ENCODE measurements at regions not wholly inside any gene's neighbourhood (a gene's known extent, or its start where the extent isn't known, plus 50 kb on each side); places are given as distances from the start of the nearest gene placed in this dataset.

DNA sequence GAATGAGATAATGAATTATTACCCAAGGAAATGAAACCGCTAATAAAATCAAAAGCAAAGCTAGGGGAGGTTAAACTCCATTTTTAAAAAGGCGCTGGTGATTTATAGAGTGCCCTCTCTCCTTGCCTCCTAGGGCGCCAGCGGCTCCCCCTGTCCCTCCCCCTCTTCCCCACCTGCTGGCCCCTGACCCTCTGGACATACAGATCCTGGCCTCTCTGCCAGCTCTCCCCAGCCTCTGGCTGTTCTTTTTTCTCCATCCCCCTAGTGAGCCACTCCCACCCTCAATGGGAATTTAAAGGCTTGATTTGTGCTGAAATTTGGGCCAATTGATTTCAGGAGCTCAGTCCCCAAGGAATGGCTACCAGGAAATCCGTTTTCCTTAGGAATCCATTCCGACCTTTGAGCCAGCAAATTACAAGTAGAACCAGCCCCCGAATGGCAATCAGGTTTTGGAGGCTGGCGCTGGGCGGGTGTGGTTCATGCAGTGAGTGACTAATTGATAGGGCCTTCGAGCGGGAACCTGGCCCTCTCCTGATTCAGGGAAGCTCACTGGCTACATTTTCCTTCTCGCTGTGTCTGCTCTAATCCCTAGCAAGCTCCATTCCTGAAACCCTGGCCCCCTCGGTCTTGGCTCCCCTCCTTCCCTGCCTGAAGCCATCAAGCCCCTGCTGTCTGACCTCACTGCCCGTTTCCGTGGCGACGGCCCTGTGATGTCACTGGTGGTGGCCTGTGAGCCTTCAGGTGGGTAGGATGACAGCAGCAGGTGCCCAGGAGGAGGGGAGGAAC is 141.9 kb upstream of the SDK2 start:
- no peak for DNase-seq

DNA sequence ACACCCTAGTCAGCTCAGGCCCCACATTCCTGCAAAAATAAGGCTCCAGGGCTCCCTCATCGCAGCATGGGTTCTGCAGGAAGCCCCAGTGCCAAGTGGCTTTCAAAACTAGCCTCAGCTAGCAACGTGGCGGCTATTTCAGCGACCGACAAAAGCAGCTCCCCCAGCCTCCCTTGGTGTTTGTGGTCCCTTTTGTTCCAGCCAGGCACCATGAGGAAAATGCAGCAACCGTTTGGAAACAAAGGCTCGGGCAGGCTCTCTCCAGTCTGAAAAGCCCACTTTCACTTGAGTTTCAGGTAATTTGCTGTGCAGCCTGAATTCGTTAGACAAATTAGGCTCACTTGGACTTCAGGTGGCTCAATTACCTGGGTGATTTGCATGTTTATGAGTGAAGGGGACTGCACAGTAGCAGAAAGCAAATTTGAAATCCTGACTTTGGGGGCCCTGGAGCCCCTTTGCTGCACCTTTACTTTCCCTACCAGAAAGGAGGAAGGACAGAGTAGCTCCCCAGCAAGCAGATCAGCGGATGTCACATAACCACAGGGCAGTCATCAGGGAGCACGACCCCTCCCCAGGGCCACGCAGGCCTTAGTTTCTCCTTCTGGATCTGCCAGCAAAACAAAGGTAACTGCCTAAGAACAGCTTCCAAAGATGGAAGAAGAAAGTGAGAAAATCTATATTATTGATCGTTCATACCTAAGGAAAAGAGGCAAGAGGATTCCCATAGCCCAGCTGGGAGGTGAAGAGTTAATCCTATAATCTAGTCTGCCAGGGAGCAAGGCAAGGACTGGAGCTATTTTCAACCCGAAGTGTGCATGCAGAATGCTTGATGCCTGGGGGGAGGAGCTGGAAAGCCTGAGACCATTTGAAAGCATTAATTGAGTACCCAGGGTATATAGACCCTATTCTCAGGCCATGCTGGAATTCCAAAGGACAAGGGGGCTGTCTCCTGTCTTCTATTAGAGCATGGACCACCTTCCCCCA is 143.1 kb upstream of the SDK2 start:
- DNase-seq, result no peak

DNA sequence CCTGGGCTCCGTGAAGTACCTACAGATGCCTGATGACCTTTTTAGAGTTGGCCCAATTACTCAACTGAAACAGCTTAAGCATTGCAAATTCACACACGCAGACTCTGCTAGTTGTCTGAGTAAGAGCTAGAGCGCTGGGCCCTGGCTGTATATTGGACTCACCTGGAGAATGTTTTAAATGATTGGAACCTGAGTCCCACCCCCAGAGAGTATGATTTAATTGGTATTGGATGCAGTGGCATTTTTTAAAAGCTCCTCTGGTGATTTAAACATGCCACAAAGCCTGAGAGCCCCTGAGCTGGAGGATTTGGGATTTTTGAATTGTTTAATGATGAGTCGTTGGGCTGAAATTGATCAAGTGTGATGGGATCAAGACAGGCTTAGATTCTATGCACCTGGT is 143.9 kb upstream of the SDK2 start:
- DNase-seq, result no peak

DNA sequence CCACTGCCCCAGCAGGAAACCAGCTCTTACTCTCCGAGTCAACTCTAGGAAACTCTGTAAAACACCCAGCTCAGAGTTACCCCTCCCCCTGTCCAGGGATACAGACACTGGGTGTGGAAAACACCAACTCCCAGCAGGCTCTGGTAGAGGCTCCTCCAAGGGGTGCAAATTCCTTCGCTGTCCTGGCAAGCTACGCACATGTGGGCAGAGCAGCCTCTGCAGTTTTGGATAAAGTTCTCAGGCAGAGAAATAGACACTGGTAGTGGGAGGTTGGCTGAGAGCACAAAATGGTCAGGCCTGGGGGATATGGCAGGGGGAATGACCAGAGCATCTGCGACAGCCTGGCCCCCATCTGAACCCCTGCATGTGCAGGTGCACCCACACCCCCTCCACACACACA is 146.9 kb upstream of the SDK2 start:
- DNase-seq, result no peak

DNA sequence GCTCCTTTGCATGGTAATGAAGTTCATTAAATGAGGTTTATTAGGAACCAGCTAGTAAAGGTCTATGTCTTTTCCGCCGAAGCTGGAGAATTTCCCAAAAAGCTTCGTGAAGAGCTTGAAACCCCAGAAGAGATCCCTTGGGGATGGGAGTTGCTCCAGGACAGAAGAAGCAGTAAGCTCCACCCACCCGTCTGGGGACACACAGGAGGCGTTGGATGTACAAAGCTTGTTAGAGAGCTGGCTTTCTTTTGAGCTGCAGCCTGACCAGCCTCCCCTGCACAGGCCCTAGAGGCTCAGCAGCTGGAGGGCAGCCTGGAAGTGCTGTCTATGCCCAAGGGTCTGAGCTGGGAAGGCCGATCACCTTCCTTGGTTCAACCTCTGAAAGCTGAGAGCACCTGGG is 147.4 kb upstream of the SDK2 start:
- no peak for DNase-seq

DNA sequence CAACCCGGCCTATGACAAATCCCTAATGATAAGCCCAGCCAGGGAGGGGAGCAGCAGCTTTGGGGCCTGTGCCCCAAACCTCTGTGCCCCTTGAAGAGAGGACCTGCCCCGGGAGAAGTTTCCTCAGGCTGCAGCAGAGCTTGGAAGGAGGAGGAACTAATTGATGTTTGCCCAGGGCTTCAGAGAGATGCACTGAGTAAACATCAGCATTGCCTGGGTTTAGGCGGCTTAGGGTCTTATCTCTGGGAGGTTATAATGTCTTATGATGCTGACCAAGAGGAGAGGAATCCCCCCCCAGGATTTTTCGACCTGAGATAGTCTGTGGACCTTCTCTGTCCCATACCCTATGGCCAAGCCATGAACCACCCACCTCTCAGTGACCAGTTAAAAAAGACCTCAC is 148.7 kb upstream of the SDK2 start:
- DNase-seq, result no peak

DNA sequence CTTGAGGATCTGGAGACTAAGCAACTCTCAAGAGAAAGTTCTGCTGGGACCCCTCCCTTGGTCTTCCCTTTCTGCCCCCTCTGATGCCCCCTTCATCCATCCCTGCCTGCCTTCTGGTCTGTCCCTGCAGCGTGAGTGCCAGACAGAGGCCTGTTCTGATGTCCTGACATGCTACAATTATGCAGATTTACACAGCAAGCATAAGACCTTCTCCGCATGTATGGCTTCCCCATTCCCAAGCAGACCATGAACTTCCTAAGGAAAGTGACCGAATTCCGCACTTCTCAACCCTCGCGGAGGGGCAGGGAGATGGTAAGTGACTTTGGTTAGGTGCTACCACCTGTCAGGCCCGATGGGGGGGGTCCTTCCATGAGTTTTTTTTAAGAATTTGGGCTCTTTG is 150.1 kb upstream of the SDK2 start:
- DNase-seq, result no peak

DNA sequence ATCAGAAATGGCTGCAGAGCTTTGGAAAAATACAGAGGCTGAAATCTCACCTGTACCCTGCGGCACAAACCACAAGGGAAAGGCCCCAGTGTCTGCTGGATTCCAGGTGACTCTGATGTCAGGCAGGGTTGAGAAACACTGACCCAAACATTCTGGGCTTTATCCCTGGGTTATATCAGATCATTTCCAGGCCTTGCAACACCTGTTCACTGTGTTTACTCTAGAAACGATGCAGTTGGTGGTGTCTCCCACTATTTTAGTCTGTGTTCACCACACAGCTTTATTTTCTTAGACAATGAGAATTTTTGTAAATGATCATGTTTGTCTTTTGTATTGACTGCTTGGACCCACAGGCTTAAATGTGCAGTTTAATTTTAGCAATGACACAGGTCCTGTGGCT is 151.5 kb upstream of the SDK2 start:
- DNase-seq, result no peak

DNA sequence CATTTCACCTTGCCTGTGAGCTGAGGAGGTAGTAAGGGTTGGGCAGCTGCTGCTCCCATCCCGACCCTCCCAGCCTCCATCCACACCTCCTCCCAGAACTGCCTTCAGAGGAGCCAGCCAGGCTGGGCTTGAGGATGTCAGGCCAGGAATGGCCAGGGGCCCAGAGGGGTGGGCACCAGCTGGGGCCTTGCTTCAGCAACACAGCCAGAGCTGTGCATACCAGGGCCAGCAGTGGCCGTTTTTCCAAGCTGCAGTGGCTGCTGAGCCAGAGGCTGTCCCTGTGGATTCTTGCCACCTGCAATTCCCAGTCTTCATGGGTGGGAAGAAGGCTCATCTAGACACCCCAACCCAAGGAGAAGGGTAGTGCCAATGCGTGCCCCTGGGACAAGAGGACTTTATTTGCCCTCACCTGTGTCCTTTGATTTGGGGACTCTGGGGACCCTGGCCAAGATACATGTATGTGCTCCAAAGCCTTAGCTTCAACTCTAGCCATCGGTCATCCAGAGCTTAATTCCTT is 153.4 kb upstream of the SDK2 start:
- DNase-seq, result no peak

DNA sequence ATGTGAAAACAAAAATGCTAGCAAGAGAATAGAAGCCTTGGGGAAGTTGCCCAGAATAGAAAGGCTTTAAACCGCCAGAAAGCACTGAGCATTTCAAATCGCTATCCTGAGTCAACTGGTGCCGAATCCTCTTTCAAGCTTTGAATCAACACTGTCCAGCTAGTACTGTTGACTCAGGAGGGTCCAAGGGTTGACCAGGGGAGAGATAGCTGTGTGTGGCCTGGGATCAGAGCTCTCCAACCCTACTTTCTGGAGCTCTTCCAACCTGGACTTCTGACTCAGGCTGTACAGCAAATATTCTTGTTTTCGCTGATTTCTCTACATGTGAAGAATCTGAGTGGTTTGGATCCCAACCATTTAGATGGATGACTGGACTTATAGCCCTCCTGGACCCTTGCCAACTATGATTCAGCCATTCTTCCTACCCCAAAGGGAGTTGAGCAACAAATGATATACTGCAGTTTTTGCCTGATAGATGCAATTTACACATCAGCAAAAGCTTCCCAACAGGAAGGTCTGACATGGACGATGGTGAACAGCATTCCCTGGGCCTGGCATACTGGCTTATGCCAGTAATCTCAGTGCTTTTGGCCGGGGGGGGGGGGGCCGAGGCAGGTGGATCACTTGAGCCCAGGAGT is 154.0 kb upstream of the SDK2 start:
- DNase-seq, result no peak

DNA sequence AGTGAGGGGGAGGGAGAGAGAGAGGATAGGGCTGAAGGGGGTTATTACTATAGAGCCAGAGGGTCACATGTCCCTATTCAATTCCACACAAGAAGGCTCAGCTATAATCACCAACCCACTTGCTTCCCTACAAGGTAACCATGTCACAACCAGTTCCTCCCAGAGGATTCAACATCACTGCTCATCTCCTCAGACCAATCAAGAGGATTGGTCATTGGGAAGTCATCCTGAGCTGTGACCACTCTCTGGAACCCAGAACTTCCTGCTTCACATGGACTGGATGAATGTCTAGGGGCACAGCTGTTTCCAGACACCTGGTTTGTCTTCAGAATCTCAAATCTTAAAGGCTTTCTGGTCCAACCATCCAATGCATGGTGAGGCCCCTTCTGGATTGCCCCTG is 154.9 kb upstream of the SDK2 start:
- no peak for DNase-seq

DNA sequence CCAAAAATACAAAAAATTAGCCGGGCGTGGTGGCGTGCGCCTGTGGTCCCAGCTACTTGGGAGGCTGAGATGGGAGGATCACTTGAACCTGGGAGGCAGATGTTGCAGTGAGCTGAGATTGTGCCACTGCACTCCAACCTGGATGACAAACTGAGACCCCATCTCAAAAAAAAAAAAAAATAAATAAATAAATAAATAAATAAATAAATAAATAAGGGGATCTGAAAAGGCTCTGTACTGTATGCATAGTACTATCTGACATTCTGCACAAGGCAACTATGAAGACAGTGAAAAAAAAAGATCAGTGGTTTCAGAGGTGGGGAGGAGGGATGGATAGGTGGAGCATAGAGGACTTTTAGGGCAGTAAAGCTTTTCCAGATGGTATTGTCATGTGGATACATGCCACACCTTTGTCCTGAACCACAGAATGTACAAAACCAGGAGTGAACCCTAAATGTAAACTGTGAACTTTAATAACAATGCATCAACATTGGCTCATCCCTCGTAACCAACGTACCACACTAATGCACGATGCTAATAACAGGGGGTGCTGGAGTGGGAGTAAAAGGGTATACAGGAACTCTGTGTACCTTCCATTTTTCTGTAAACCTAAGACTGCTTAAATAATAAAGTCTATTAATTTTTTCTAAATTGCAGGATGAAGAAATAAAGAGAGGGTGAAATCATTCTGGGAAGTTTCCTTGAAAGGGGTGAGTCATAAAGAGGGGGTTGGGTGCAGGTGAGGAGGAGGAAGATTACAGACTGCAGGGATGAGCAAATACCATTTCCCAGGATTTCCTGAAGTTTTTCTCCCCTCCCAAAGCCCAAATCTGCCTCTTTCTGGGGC is 155.8 kb upstream of the SDK2 start:
- no peak for DNase-seq

DNA sequence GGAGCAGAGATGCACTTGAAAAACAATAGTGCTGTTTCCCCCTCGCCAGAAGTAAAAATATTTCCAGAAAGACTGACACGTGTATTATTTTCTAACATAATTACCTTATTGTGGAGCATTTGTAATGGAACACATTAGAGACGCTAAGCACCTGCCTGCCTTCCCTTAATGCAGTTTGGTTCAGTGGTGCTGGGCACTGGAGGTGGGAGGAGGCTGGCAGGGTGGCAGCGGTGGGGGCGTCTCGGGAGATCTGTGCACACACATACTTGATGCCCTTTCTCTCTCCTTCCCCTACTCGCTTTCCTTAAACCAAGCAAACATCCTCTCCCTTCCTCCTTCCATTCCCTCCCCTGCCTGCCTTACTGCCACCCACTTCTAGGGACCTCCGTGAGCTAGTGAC is 156.6 kb upstream of the SDK2 start:
- DNase-seq, result no peak

DNA sequence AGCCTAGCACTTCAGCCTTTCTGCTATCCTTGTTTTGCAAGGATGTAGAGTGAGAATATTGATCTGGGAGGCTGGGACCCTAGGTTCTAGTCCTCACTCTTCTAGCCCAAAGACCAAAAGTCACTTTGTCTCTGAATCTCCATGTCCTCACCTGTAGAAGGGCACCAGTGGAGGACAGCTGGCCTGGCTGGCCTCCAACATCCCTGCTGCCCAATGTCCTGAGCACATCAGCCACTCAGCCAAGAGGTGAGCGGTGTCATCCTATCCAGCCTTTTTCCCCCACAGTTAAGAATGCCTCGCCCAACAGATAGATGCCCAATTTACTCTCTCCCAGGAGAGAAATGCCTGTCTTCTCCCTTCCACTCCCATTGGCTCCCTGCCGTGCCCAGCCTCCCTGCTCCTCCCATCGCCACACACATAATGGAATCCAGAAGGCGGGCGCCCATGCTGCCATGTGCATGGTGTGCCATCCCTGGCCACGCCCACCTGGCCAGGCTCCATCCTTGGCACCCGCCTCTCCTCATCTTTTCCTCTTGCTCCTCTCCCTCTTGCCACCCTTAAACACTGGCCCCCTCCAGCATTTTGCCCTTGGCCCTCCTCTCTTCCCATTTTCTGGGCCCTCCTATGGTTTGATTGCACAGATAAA is 157.3 kb upstream of the SDK2 start:
- DNase-seq, result no peak

DNA sequence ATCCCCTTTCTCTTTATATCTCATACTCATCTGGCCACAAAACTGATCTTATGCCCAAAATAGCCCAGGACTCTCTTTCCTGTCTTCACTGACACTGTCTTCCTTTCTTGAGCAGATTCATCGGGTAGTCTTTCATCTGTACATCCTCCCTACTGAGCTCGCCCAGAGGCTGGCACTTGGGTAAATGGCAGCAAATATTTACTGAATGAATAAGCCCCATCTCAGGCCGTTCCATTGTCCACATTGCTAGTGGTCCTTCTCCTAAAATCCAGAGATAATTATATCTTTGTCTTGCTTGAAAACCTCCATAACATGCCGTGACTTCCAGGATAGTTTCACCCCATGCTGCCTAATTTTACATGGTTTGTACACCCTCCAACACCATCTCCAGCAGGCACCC is 158.1 kb upstream of the SDK2 start:
- DNase-seq, result peak in 1 of 2 experiments; percentile 46

DNA sequence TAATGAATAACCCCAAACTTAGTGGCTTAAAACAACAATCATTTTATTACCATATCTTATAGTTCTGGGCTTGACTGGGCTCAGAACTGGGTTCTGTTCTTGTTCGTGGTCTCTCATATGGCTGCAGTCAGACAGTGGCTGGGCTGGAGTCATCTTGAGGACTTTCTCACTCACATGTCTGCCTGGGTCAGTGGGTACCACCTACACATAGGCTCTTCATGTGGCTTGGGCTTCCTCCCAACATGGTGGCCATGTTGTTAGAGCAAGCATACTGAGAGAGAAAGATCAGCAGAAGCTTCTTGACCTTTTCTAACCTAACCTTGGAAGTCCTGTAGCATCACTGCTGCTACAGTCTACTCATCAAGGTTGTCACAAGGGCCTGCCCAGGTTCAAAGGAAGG is 158.6 kb upstream of the SDK2 start:
- DNase-seq, result no peak

DNA sequence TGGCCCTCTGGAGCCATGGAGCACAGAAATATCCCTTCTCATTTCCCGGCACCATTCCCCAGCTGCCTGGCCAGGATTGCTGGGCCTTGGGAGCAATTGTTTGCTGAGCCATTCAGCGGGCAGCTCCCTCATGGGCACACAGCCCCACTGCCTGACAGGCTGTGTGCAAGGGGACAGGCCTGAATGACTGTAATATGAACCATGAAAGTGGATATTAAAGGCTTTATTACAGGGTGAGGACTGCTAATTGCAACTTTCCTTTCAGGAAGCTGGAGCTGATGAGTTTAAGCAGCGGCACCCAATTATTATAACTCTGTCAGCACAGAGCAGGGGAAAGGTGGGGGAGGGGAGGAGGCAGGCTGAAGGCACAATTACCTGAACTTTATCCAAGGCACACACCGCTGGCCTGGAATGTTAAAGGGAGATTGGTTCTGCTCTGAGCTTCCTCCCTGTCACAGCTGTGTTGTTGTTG is 159.8 kb upstream of the SDK2 start:
- DNase-seq, result no peak

DNA sequence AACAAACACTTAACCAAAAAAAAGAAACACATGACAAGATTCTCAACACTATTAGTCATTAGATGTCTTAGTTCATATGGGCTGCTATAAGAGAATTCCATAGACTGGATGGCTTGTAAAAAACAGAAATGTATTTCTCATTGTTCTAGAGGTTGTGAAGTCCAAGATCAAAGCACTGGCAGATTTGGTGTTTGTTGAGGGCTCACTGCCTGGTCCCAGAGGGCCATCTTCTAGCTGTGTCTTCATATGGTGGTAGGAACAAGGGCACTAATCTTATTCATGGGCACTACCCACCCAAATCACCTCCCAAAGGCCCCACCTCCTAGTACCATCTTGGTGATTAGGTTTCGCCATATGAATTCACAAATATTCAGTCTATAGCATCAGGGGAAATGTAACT is 162.5 kb upstream of the SDK2 start:
- no peak for DNase-seq

DNA sequence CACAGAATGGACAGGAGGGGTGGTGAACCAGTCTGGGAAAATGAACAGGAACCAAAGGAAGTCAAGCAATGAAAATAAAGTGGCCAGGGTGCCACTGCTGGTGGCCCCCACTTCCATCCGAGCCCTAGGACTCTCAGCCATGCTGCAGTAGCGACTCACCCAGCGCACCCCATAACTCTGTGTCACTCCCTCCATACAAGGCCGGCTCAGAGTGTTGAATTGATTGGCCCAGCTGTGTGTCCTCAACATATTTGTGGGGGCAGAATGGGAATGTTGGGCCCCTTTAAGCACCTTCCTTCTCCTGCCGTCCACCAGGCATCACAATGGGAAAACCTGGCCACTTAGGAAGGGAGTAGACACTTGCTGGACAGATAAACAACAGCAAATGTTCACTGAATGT is 169.0 kb upstream of the SDK2 start:
- DNase-seq, result no peak

DNA sequence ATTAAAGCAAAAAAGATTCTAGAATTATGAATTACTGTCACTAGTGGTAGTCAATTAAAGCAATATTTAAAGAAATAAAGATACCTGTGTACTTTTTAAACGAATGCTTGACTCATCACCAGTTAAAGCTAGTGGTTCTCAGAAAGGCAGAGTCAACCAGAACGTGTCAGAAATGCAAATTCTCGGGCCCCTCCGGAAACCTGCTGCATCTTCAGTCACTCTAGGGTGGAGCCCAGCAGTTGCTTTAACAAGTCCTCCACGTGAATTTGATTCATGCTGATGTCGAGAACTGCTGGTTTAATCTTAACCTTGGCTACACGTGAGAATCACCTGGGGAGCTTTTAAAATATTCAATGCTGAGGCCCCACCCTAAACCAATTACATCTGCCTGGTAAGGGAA is 169.8 kb upstream of the SDK2 start:
- no peak for DNase-seq

DNA sequence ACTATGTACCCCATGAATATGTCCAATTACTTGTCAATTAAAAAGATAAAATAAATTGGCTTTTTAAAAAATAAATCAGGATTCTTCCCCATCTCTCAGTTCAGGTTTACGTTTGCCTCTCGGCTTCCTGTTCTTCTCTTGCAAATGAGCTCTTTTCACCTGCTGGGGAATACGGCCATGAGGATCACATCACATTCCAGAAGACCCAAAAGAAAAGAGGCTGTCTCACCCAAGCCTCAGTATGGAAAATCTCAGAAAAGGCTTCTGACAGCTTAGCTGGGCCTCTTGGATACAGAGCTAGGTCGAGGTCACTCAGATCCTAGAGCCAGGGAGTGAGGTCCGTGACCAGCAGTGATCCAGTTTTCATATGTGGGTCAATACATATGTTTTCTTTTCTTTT is 171.2 kb upstream of the SDK2 start:
- DNase-seq, result no peak
